GM12892 (cell line): ENCODE measurements at regions not wholly inside any gene's neighbourhood (a gene's known extent, or its start where the extent isn't known, plus 50 kb on each side); places are given as distances from the start of the nearest gene placed in this dataset.

ENCODE experiments used
- POLR2A ChIP-seq: IDR thresholded peaks from 2 replicates; pipeline ENCODE4 v1.6.1; 2011; ENCODE audit warnings: low read depth, low read length, control low read depth
- POLR2AphosphoS5 ChIP-seq: IDR thresholded peaks from 2 replicates; pipeline ENCODE4 v1.6.1; 2011; ENCODE audit warnings: low read depth, low read length, control low read depth
- TAF1 ChIP-seq: IDR thresholded peaks from 2 replicates; pipeline ENCODE4 v1.6.1; 2011; ENCODE audit warnings: low read depth, mild to moderate bottlenecking, control low read depth, low read length, borderline replicate concordance

GRCh38 chr2:487186-488079 is 189.8 kb downstream of the TMEM18 start:
- TF ChIP-seq POLR2A (no peak), TAF1 (no peak), POLR2AphosphoS5 (no peak)
